HepG2 (cell line): ENCODE measurements at regions not wholly inside any gene's neighbourhood (a gene's known extent, or its start where the extent isn't known, plus 50 kb on each side); places are given as distances from the start of the nearest gene placed in this dataset.

Source experiments
- ATAC-seq: fragments of 200-7000 bp; cut with Tn5 transposase; 3 replicates; pipeline ENCODE4 v1.9.1; 2020; ENCODE audit warnings: mild to moderate bottlenecking, moderate library complexity
- BruUV-seq: library from RNA; stranded (reverse); fragments of 400-500 nt; replicated peaks from 2 replicates; lab custom pipeline; 2021; lab: Mats Ljungman, UMichigan
- CTCF ChIA-PET: fragments of 300-600 bp; formaldehyde crosslinking; extraction: SDS; loops from one replicate; lab custom pipeline; 2021; ENCODE audit warnings: low total read pairs, inconsistent platforms, low intra/inter-chr PET ratio; lab: Yijun Ruan, JAX
- POLR2A ChIA-PET: fragments of 350-600 bp; sonication (Branson Sonifier 250); formaldehyde crosslinking; loops from one replicate; lab custom pipeline; 2020; ENCODE audit warnings: antibody characterized with exemption, inconsistent platforms; lab: Yijun Ruan, JAX
- DNase-seq: peaks from one replicate; pipeline ENCODE4 v3.0.0-alpha.2; 2015; ENCODE audit warnings: low spot score
- FAIRE-seq: peaks from 3 replicates; lab custom pipeline; 2011; peaks lifted over from hg19 to GRCh38; lab: Jason Lieb, UNC
- H2AFZ ChIP-seq: one replicate; pipeline ENCODE4 v1.6.1; 2011; ENCODE audit warnings: low read length, inconsistent platforms
- H3K27ac ChIP-seq: fragments of 300-600 bp; 3 replicates; pipeline ENCODE4 v1.8.0; 2011; ENCODE audit warnings: mixed run types, mild to moderate bottlenecking, mixed read lengths, low read length, inconsistent platforms; ENCODE audit not compliant: insufficient read depth; ENCODE audit errors: extremely low read length
- H3K27me3 ChIP-seq, 2 experiments: fragments of 200-600 bp in 1 of 2; 2 replicates in 1 of 2; 3 replicates in 1 of 2; pipeline versions ENCODE4 v1.6.0 to v1.8.0; 2011; ENCODE audit warnings: low read length in 2 of 2, mild to moderate bottlenecking in 2 of 2, moderate library complexity in 2 of 2, inconsistent platforms in 1 of 2; ENCODE audit not compliant: insufficient read depth in 2 of 2, control insufficient read depth in 1 of 2
- H3K36me3 ChIP-seq, 2 experiments: fragments of 200-600 bp in 1 of 2; replicated peaks in 1 of 2; 2 replicates in 1 of 2; 3 replicates in 1 of 2; pipeline versions ENCODE4 v1.5.1 to v1.8.0; 2011; ENCODE audit warnings: low read length in 2 of 2, inconsistent platforms in 1 of 2; ENCODE audit not compliant: insufficient read depth in 2 of 2, control insufficient read depth in 1 of 2
- H3K4me1 ChIP-seq: 2 replicates; pipeline ENCODE4 v1.5.1; 2012; ENCODE audit warnings: low read length, inconsistent platforms; ENCODE audit not compliant: insufficient read depth
- H3K4me2 ChIP-seq: 2 replicates; pipeline ENCODE4 v1.6.0; 2011; ENCODE audit warnings: low read depth, low read length, inconsistent platforms
- H3K4me3 ChIP-seq, 3 experiments: fragments of 200-600 bp in 1 of 3; sonication (generic), shearing (Covaris generic) in 1 of 3; replicated peaks in 1 of 3; 2 replicates each; pipeline ENCODE4 v1.5.1; 2011 to 2016; ENCODE audit warnings: low read length in 3 of 3, inconsistent platforms in 2 of 3, low read depth in 2 of 3, mild to moderate bottlenecking in 2 of 3, control low read depth in 1 of 3, mixed read lengths in 1 of 3; ENCODE audit not compliant: insufficient read depth in 1 of 3
- H3K79me2 ChIP-seq: one replicate; pipeline ENCODE4 v1.6.1; 2011; ENCODE audit warnings: low read length, inconsistent platforms; ENCODE audit not compliant: insufficient read depth
- H3K9ac ChIP-seq: 2 replicates; pipeline ENCODE4 v1.6.0; 2011; ENCODE audit warnings: mild to moderate bottlenecking, low read depth, low read length, inconsistent platforms; ENCODE audit not compliant: insufficient read depth
- H3K9me3 ChIP-seq: 2 replicates; pipeline ENCODE4 v1.5.1; 2012; ENCODE audit warnings: mild to moderate bottlenecking, low read length
- H4K20me1 ChIP-seq: 2 replicates; pipeline ENCODE4 v1.6.0; 2011; ENCODE audit warnings: inconsistent platforms, mild to moderate bottlenecking, low read length, moderate library complexity; ENCODE audit not compliant: insufficient read depth
- ATF2 ChIP-seq: sonication (generic); formaldehyde crosslinking; IDR thresholded peaks from 2 replicates; pipeline ENCODE4 v1.4.0; 2020; ENCODE audit warnings: missing genetic modification reagents
- ATRX ChIP-seq: sonication (generic); formaldehyde crosslinking; IDR thresholded peaks from 2 replicates; pipeline ENCODE4 v1.4.0; 2020; ENCODE audit warnings: missing genetic modification reagents, borderline replicate concordance
- ELK4 ChIP-seq: sonication (generic); formaldehyde crosslinking; IDR thresholded peaks from 2 replicates; pipeline ENCODE4 v1.9.0; 2021; ENCODE audit warnings: missing genetic modification reagents, borderline replicate concordance
- KDM5A ChIP-seq: fragments of 200-600 bp; sonication (generic); IDR thresholded peaks from 2 replicates; pipeline ENCODE4 v1.7.0; 2018; ENCODE audit warnings: antibody characterized with exemption, mild to moderate bottlenecking, low read length, borderline replicate concordance
- MAFG ChIP-seq: sonication (generic); formaldehyde crosslinking; IDR thresholded peaks from 2 replicates; pipeline ENCODE4 v1.5.1; 2020; ENCODE audit warnings: mild to moderate bottlenecking, missing genetic modification reagents
- MIXL1 ChIP-seq: IDR thresholded peaks from 2 replicates; pipeline ENCODE4 v1.6.1; 2016
- NR2F2 ChIP-seq: IDR thresholded peaks from 2 replicates; pipeline ENCODE4 v1.6.1; 2012; ENCODE audit warnings: low read depth, inconsistent platforms, borderline replicate concordance
- RNF2 ChIP-seq: fragments of 450-650 bp; conservative IDR thresholded peaks from 2 replicates; pipeline ENCODE4 v1.6.1; 2016; ENCODE audit warnings: low read depth
- RNF219 ChIP-seq: sonication (generic); formaldehyde crosslinking; IDR thresholded peaks from 2 replicates; pipeline ENCODE4 v1.5.0; 2020; ENCODE audit warnings: mild to moderate bottlenecking, missing genetic modification reagents
- ZBTB20 ChIP-seq: sonication (generic); formaldehyde crosslinking; IDR thresholded peaks from 2 replicates; pipeline ENCODE4 v1.8.1; 2023; ENCODE audit warnings: missing genetic modification reagents, low read depth, mild to moderate bottlenecking, borderline replicate concordance
- ZBTB49 ChIP-seq: sonication (generic); formaldehyde crosslinking; IDR thresholded peaks from 2 replicates; pipeline ENCODE4 v1.4.0; 2020; ENCODE audit warnings: missing genetic modification reagents, borderline replicate concordance
- ZEB1 ChIP-seq: IDR thresholded peaks from 2 replicates; pipeline ENCODE4 v1.6.1; 2012; ENCODE audit warnings: mild to moderate bottlenecking, low read depth, inconsistent platforms; ENCODE audit not compliant: insufficient replicate concordance
- ZNF234 ChIP-seq: sonication (generic); formaldehyde crosslinking; conservative IDR thresholded peaks from 2 replicates; pipeline ENCODE4 v1.5.1; 2020; ENCODE audit warnings: mild to moderate bottlenecking, missing genetic modification reagents
- ZNF256 ChIP-seq: sonication (generic); formaldehyde crosslinking; conservative IDR thresholded peaks from 2 replicates; pipeline ENCODE4 v1.4.0; 2020; ENCODE audit warnings: missing genetic modification reagents
- ZNF619 ChIP-seq: sonication (generic); formaldehyde crosslinking; IDR thresholded peaks from 2 replicates; pipeline ENCODE4 v1.4.0; 2020; ENCODE audit warnings: mild to moderate bottlenecking, missing genetic modification reagents
- ZNF720 ChIP-seq: sonication (generic); formaldehyde crosslinking; IDR thresholded peaks from 2 replicates; pipeline ENCODE4 v1.4.0; 2020; ENCODE audit warnings: missing genetic modification reagents
- WGBS: methylation state at CpG from one replicate; pipeline ENCODE4 v1.1.6; 2017; ENCODE audit warnings: low lambda C conversion rate; 5-methylcytosine and 5-hydroxymethylcytosine counted together
- in situ Hi-C: cut with HindIII; loops from 2 replicates; pipeline ENCODE4 v1.10.0; 2017; ENCODE audit warnings: low pct_unique_long_range_greater_than_20kb; ENCODE audit not compliant: extremely low pct_ligation_motif_present
- intact Hi-C: fragments of 100-400 bp; cut with micrococcal nuclease; formaldehyde crosslinking; loops from one replicate; pipeline ENCODE4 v1.10.0; 2022; ENCODE audit not compliant: unreplicated experiment

GRCh38 chr7:63233881-63234280, 764.8 kb upstream of the ZNF722 start:
- no peak for FAIRE-seq
- WGBS: no CpG with 5 or more reads among the region's 10 CpGs
- Histone ChIP-seq H3K4me2 (no peak overlapping the region), H4K20me1 (no peaks in the 10 kb centered on the region), H3K4me3 (no peak overlapping the region), H2AFZ (no peak overlapping the region), H3K9me3 (peaks cover 37% of the 10 kb centered on the region; the same call in 1 of the 2 replicates), H3K36me3 (no peaks in the 10 kb centered on the region), H3K79me2 (no peaks in the 10 kb centered on the region), H3K9ac (no peak overlapping the region), H3K27me3 (no peaks in the 10 kb centered on the region), H3K27ac (no peak overlapping the region), H3K4me1 (no peaks in the 10 kb centered on the region)
- ChIA-PET CTCF (no interaction called here), POLR2A (no interaction called here)
- in situ Hi-C loops: no loop called here
- ATAC-seq: no peak
- intact Hi-C loops: no loop called here
- no peak for DNase-seq
- TF ChIP-seq RNF219 (CRISPR knock-in tag) (no peak), ZNF720 (CRISPR knock-in tag) (no peak), RNF2 (no peak), NR2F2 (no peak), MIXL1 (no peak), ZBTB49 (CRISPR knock-in tag) (no peak), ELK4 (CRISPR knock-in tag) (no peak), ZNF619 (CRISPR knock-in tag) (no peak), MAFG (no peak), ZNF256 (CRISPR knock-in tag) (no peak), ATRX (no peak), ZBTB20 (CRISPR knock-in tag) (no peak), ZEB1 (no peak), ZNF234 (CRISPR knock-in tag) (no peak), KDM5A (no peak), ATF2 (CRISPR knock-in tag) (no peak)
- TF ChIP-seq, all 625 proteins: peak for 0
- BruUV-seq: no TSS peak
